GM23338 (cell line): ENCODE measurements at regions not wholly inside any gene's neighbourhood (a gene's known extent, or its start where the extent isn't known, plus 50 kb on each side); places are given as distances from the start of the nearest gene placed in this dataset.

Source experiments
- ATAC-seq: fragments of 200-7000 bp; cut with Tn5 transposase; 3 replicates; pipeline ENCODE4 v1.9.1; 2020
- DNase-seq: peaks from one replicate; pipeline ENCODE4 v3.0.0-alpha.2; 2015; ENCODE audit warnings: low spot score
- H2AFZ ChIP-seq: fragments of 200-600 bp; sonication (generic); 2 replicates; pipeline ENCODE4 v1.8.0; 2016; ENCODE audit warnings: antibody characterized with exemption, mild to moderate bottlenecking, moderate library complexity
- H3F3A ChIP-seq: fragments of 200-600 bp; sonication (generic); replicated peaks from 2 replicates; pipeline ENCODE4 v1.8.0; 2017; ENCODE audit warnings: antibody characterized with exemption, mixed run types, low read depth
- H3K27ac ChIP-seq: fragments of 200-600 bp; sonication (generic); 2 replicates; pipeline ENCODE4 v1.6.1; 2016; ENCODE audit warnings: low read depth
- H3K27me3 ChIP-seq: fragments of 200-600 bp; sonication (generic); 2 replicates; pipeline ENCODE4 v1.8.0; 2016; ENCODE audit warnings: mild to moderate bottlenecking, mixed run types, moderate library complexity; ENCODE audit not compliant: insufficient read depth
- H3K36me3 ChIP-seq: fragments of 200-600 bp; sonication (generic); 2 replicates; pipeline ENCODE4 v1.8.0; 2016; ENCODE audit warnings: mild to moderate bottlenecking; ENCODE audit not compliant: insufficient read depth
- H3K4me1 ChIP-seq: fragments of 200-600 bp; sonication (generic); 2 replicates; pipeline ENCODE4 v1.8.0; 2016; ENCODE audit warnings: mild to moderate bottlenecking, moderate library complexity; ENCODE audit not compliant: insufficient read depth
- H3K4me2 ChIP-seq: fragments of 200-600 bp; sonication (generic); 2 replicates; pipeline ENCODE4 v1.7.1; 2017; ENCODE audit warnings: mixed run types
- H3K4me3 ChIP-seq: fragments of 200-600 bp; sonication (generic); 2 replicates; pipeline ENCODE4 v1.6.1; 2016; ENCODE audit warnings: mixed run types
- H3K79me2 ChIP-seq: fragments of 200-600 bp; sonication (generic); replicated peaks from 2 replicates; pipeline ENCODE4 v1.8.0; 2017; ENCODE audit warnings: mild to moderate bottlenecking; ENCODE audit not compliant: insufficient read depth
- H3K9me2 ChIP-seq: fragments of 200-600 bp; sonication (generic); 2 replicates; pipeline ENCODE4 v1.8.0; 2017; ENCODE audit not compliant: insufficient read depth
- H4K20me1 ChIP-seq: fragments of 200-600 bp; sonication (generic); replicated peaks from 2 replicates; pipeline ENCODE4 v1.8.0; 2017; ENCODE audit warnings: mild to moderate bottlenecking; ENCODE audit not compliant: insufficient read depth
- H3K27ac Mint-ChIP-seq: 2 replicates; pipeline ENCODE4 v1.8.0; 2020; ENCODE audit warnings: inconsistent platforms, mild to moderate bottlenecking, moderate library complexity, mixed read lengths
- H3K27me3 Mint-ChIP-seq: 3 replicates; pipeline ENCODE4 v1.8.0; 2022; ENCODE audit warnings: low read depth, mild to moderate bottlenecking, moderate library complexity, mixed read lengths, inconsistent platforms; ENCODE audit not compliant: insufficient read depth, poor library complexity
- H3K36me3 Mint-ChIP-seq: 3 replicates; pipeline ENCODE4 v1.8.0; 2021; ENCODE audit warnings: low read depth, mild to moderate bottlenecking, inconsistent platforms, moderate library complexity, mixed read lengths
- H3K4me1 Mint-ChIP-seq: 3 replicates; pipeline ENCODE4 v1.8.0; 2020; ENCODE audit warnings: mild to moderate bottlenecking, inconsistent platforms, mixed read lengths
- H3K4me3 Mint-ChIP-seq: 3 replicates; pipeline ENCODE4 v1.8.0; 2021; ENCODE audit warnings: moderate library complexity, mild to moderate bottlenecking, inconsistent platforms, mixed read lengths
- H3K9me3 Mint-ChIP-seq: 3 replicates; pipeline ENCODE4 v1.8.0; 2020; ENCODE audit warnings: moderate library complexity, mild to moderate bottlenecking, inconsistent platforms, mixed read lengths
- CTCF ChIP-seq, 2 experiments: fragments of 200-600 bp in 1 of 2; sonication (generic) in 1 of 2; conservative IDR thresholded peaks; 2 replicates each; pipeline versions ENCODE4 v1.5.1 to v1.6.1; 2016 to 2017; ENCODE audit warnings: antibody characterized with exemption in 2 of 2, low read depth in 2 of 2, mild to moderate bottlenecking in 2 of 2, moderate library complexity in 1 of 2
- ETS1 ChIP-seq: IDR thresholded peaks from 2 replicates; pipeline ENCODE4 v1.6.1; 2016; ENCODE audit warnings: antibody characterized with exemption
- EZH2 ChIP-seq: fragments of 200-600 bp; sonication (generic); IDR thresholded peaks from one replicate; pipeline ENCODE4 v1.8.0; 2017; ENCODE audit warnings: antibody characterized with exemption, mild to moderate bottlenecking, low read depth; ENCODE audit not compliant: unreplicated experiment
- POLR2AphosphoS5 ChIP-seq: IDR thresholded peaks from 2 replicates; pipeline ENCODE4 v1.6.1; 2016; ENCODE audit warnings: antibody characterized with exemption, low read depth
- ZNF331 ChIP-seq: fragments of 250-450 bp; sonication (Bioruptor Pico); IDR thresholded peaks from 2 replicates; pipeline ENCODE4 v1.5.0; 2020; ENCODE audit warnings: low read depth, mild to moderate bottlenecking, moderate library complexity
- ZNF462 ChIP-seq: fragments of 250-450 bp; sonication (Bioruptor Pico); IDR thresholded peaks from 2 replicates; pipeline ENCODE4 v1.5.0; 2020; ENCODE audit warnings: mild to moderate bottlenecking, moderate library complexity
- TF ChIP-seq, protein P1 (sequence below): IDR thresholded peaks from one replicate; pipeline ENCODE4 v1.6.1; 2018; ENCODE audit warnings: antibody characterized with exemption; ENCODE audit not compliant: unreplicated experiment

- Histone ChIP-seq H3K4me1 (no peaks in the 10 kb centered on the region), H3K27me3 (no peaks in the 10 kb centered on the region), H3K4me2 (no peak overlapping the region), H3K27ac (no peak overlapping the region), H3K36me3 (no peaks in the 10 kb centered on the region), H3K9me2 (no peaks in the 10 kb centered on the region), H2AFZ (no peak overlapping the region), H3K4me3 (no peak overlapping the region), H3F3A (no peaks in the 10 kb centered on the region), H3K79me2 (no peaks in the 10 kb centered on the region), H4K20me1 (no peaks in the 10 kb centered on the region)
- ATAC-seq (peak; percentile 42; the same call in 2 of the 3 replicates), DNase-seq (peak; percentile 61)
- no peak for TF ChIP-seq POLR2AphosphoS5
- TF ChIP-seq ZNF462 (CRISPR knock-in tag): no peak
- no peak for TF ChIP-seq EZH2
- no peak for TF ChIP-seq ETS1
- TF ChIP-seq CTCF (conservative IDR thresholded peaks at IDR 0.05; ENCODE audit: low read depth in 2 of 2): peak; percentile 72 to 76
- TF ChIP-seq, protein P1, sequence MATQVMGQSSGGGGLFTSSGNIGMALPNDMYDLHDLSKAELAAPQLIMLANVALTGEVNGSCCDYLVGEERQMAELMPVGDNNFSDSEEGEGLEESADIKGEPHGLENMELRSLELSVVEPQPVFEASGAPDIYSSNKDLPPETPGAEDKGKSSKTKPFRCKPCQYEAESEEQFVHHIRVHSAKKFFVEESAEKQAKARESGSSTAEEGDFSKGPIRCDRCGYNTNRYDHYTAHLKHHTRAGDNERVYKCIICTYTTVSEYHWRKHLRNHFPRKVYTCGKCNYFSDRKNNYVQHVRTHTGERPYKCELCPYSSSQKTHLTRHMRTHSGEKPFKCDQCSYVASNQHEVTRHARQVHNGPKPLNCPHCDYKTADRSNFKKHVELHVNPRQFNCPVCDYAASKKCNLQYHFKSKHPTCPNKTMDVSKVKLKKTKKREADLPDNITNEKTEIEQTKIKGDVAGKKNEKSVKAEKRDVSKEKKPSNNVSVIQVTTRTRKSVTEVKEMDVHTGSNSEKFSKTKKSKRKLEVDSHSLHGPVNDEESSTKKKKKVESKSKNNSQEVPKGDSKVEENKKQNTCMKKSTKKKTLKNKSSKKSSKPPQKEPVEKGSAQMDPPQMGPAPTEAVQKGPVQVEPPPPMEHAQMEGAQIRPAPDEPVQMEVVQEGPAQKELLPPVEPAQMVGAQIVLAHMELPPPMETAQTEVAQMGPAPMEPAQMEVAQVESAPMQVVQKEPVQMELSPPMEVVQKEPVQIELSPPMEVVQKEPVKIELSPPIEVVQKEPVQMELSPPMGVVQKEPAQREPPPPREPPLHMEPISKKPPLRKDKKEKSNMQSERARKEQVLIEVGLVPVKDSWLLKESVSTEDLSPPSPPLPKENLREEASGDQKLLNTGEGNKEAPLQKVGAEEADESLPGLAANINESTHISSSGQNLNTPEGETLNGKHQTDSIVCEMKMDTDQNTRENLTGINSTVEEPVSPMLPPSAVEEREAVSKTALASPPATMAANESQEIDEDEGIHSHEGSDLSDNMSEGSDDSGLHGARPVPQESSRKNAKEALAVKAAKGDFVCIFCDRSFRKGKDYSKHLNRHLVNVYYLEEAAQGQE: no peak
- TF ChIP-seq ZNF331 (CRISPR knock-in tag): no peak
- Mint-ChIP-seq H3K27ac (no peak overlapping the region), H3K27me3 (no peaks in the 10 kb centered on the region), H3K36me3 (no peaks in the 10 kb centered on the region), H3K4me1 (peaks cover 13% of the 10 kb centered on the region; the same call in 2 of the 3 replicates), H3K4me3 (no peak overlapping the region), H3K9me3 (no peaks in the 10 kb centered on the region)
These were observed 434.6 kb upstream of the CHRM3 start for GRCh38 chr1:238951809-238952208.
